Ascending aorta (tissue), 2 donors: ENCODE measurements at regions not wholly inside any gene's neighbourhood (a gene's known extent, or its start where the extent isn't known, plus 50 kb on each side); places are given as distances from the start of the nearest gene placed in this dataset.

ENCODE experiments used
- DNase-seq, 2 donors: peaks; one replicate each; pipeline ENCODE4 v3.0.0-alpha.2; 2019; ENCODE audit warnings: low spot score in 2 of 2
- H3K27ac ChIP-seq, 2 donors: fragments of 200-600 bp; sonication (generic); one replicate each; pipeline ENCODE4 v1.5.1; 2016 to 2017; ENCODE audit warnings: mild to moderate bottlenecking in 1 of 2
- H3K27me3 ChIP-seq: fragments of 200-600 bp; sonication (generic); one replicate; pipeline ENCODE4 v1.5.1; 2017
- H3K36me3 ChIP-seq, 2 donors: fragments of 200-600 bp; sonication (generic); one replicate each; pipeline ENCODE4 v1.5.1; 2016
- H3K4me1 ChIP-seq, 2 donors: fragments of 200-600 bp; sonication (generic); one replicate each; pipeline ENCODE4 v1.5.1; 2016 to 2017; ENCODE audit warnings: mild to moderate bottlenecking in 1 of 2
- H3K4me3 ChIP-seq, 2 donors: fragments of 200-600 bp; sonication (generic); one replicate each; pipeline ENCODE4 v1.5.1; 2016 to 2017; ENCODE audit warnings: mild to moderate bottlenecking in 1 of 2
- H3K9me3 ChIP-seq, 2 donors: fragments of 200-600 bp; sonication (generic); one replicate each; pipeline ENCODE4 v1.5.1; 2016
- CTCF ChIP-seq, 3 experiments: fragments of 200-600 bp in 2 of 3; fragments of 450-650 bp in 1 of 3; sonication (generic) in 2 of 3; IDR thresholded peaks; one replicate each; pipeline ENCODE4 v1.5.1; 2016 to 2019; ENCODE audit warnings: antibody characterized with exemption in 3 of 3, mild to moderate bottlenecking in 1 of 3, moderate library complexity in 1 of 3
- intact Hi-C: fragments of 100-400 bp; cut with DNase I; formaldehyde crosslinking; loops from one replicate; pipeline ENCODE4 v1.15.1; 2023

- no peaks in the 10 kb centered on the region for H3K4me1 ChIP-seq
- H3K9me3 ChIP-seq: no peaks in the 10 kb centered on the region
- no peak overlapping the region for H3K27ac ChIP-seq
- intact Hi-C loops: no loop called here
- H3K4me3 ChIP-seq: no peak overlapping the region
- no peaks in the 10 kb centered on the region for H3K27me3 ChIP-seq
- no peak for TF ChIP-seq CTCF (IDR thresholded peaks at IDR 0.05)
- no peaks in the 10 kb centered on the region for H3K36me3 ChIP-seq
- no peak for DNase-seq
These were observed 759.6 kb upstream of the NDST4 start for GRCh38 chr4:115873048-115873447.

DNA sequence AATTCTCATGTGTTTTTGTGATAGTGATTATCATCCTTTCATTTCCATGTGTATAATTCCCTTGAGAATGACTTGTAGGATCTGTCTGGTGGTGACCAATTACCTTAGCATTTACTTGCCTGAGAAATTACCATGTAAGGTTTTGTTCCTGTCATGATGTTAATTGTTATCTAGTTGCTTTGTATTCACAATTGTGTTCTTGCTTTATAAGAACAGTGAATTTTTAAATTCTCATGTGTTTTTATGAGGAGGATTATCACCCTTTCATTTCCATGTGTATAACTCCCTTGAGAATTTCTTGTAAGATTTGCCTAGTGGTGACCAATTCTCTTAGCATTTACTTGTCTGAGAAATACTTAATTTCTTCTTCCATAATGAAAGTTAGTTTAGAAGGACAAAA is 758.2 kb upstream of the NDST4 start:
- H3K27me3 ChIP-seq: no peaks in the 10 kb centered on the region
- H3K4me3 ChIP-seq: no peak overlapping the region
- no peak for TF ChIP-seq CTCF (IDR thresholded peaks at IDR 0.05)
- intact Hi-C loops: no loop called here
- H3K4me1 ChIP-seq: no peaks in the 10 kb centered on the region
- no peaks in the 10 kb centered on the region for H3K9me3 ChIP-seq
- DNase-seq: no peak
- no peaks in the 10 kb centered on the region for H3K36me3 ChIP-seq
- H3K27ac ChIP-seq: no peak overlapping the region

DNA sequence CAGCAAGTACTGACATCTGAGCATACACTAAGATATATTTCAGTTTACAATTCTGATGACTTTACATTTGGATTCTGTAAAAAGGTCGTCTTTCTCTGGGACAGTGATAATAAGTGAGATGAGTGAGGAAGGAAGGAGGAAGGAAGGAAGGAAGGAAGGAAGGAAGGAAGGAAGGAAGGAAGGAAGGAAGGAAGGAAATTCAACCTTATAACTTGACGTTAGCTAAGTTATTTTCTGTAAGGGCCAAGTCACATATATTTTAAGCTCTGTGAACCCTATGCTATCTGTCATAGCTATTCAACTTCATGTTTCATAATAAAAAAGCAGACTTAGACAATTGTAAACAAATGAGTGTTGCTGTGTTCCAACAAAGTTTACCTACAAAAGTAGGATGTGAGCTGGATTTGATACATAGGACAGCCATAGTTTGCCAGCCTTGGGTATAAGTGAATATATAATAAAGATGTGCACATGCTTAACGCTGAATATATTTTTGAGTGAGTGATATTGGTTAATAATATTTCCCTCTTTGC is 753.0 kb upstream of the NDST4 start:
- no peak for DNase-seq
- H3K27me3 ChIP-seq: no peaks in the 10 kb centered on the region
- intact Hi-C loops: no loop called here
- H3K27ac ChIP-seq: no peak overlapping the region
- no peak for TF ChIP-seq CTCF (IDR thresholded peaks at IDR 0.05)
- no peaks in the 10 kb centered on the region for H3K9me3 ChIP-seq
- no peak overlapping the region for H3K4me3 ChIP-seq
- no peaks in the 10 kb centered on the region for H3K36me3 ChIP-seq
- no peaks in the 10 kb centered on the region for H3K4me1 ChIP-seq

GRCh38 chr4:115865736-115866135 is 752.3 kb upstream of the NDST4 start:
- H3K4me1 ChIP-seq: no peaks in the 10 kb centered on the region
- no peak for DNase-seq
- H3K4me3 ChIP-seq: no peak overlapping the region
- no peaks in the 10 kb centered on the region for H3K27me3 ChIP-seq
- intact Hi-C loops: no loop called here
- TF ChIP-seq CTCF (IDR thresholded peaks at IDR 0.05): no peak
- H3K36me3 ChIP-seq: no peaks in the 10 kb centered on the region
- no peaks in the 10 kb centered on the region for H3K9me3 ChIP-seq
- no peak overlapping the region for H3K27ac ChIP-seq

GRCh38 chr4:115852767-115853091 is 739.3 kb upstream of the NDST4 start:
- H3K9me3 ChIP-seq: no peaks in the 10 kb centered on the region
- DNase-seq: no peak
- H3K4me3 ChIP-seq: no peak overlapping the region
- no peak overlapping the region for H3K27ac ChIP-seq
- intact Hi-C loops: no loop called here
- H3K27me3 ChIP-seq: no peaks in the 10 kb centered on the region
- no peaks in the 10 kb centered on the region for H3K4me1 ChIP-seq
- H3K36me3 ChIP-seq: no peaks in the 10 kb centered on the region
- no peak for TF ChIP-seq CTCF (IDR thresholded peaks at IDR 0.05)
